Esophagus mucosa (tissue), 1 donor: ENCODE measurements at regions not wholly inside any gene's neighbourhood (a gene's known extent, or its start where the extent isn't known, plus 50 kb on each side); places are given as distances from the start of the nearest gene placed in this dataset.

Experiments
- ATAC-seq: fragments of 200-7000 bp; cut with Tn5 transposase; one replicate; pipeline ENCODE4 v1.9.1; 2020
- donor health status: DM: yes; HTN: yes; CAD: no.

DNA sequence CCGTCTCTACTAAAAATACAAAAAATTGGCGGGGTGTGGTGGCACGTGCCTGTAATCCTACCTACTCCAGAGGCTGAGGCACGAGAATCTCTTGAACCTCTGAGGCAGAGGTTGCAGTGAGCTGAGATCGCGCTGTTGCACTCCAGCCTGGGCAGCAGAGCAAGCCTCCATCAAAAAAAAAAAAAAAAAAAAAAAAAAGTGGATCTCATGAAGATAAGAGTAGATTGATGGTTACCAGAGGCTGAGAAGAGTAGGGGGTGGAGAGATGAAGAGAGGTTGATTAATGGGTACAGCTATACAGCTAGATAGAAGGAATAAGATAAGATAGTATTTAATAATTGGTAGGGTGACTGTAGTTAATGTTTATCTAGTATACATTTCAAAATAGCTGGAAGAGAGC lies 65.9 kb upstream of the LRRC3B start:
- no peak for ATAC-seq

DNA sequence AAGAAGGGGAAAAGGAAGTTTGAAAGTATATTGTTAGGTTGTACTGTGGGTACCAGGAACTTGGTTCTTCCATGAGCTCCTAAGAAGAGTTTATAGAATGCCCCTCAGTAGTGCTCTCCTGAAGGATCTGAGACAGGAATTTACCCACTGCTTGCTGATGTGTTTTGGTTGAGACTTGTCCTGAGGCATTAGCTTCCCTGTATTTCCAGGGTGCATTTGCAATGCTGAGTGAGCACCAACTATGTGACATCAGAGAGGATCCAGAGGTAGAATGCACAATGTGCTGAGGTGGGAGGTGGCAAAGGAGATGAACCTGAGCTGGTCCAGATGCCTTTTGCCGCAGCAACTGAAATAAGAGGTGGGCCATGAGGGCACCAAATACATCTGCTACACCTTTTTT lies 64.3 kb upstream of the LRRC3B start:
- no peak for ATAC-seq

GRCh38 chr3:26559227-26559626 lies 63.3 kb upstream of the LRRC3B start:
- ATAC-seq = no peak

GRCh38 chr3:26560081-26560480 lies 62.5 kb upstream of the LRRC3B start:
- ATAC-seq = no peak

- ATAC-seq = no peak
These were observed 60.4 kb upstream of the LRRC3B start for GRCh38 chr3:26562021-26562768.
